Activated CD8-positive, alpha-beta memory T cell treated with anti-CD3 and anti-CD28 coated beads for 24 hours (primary cell): ENCODE measurements at regions not wholly inside any gene's neighbourhood (a gene's known extent, or its start where the extent isn't known, plus 50 kb on each side); places are given as distances from the start of the nearest gene placed in this dataset.

ENCODE experiments used
- DNase-seq: peaks from one replicate; pipeline ENCODE4 v3.0.0-alpha.2; 2020

DNA sequence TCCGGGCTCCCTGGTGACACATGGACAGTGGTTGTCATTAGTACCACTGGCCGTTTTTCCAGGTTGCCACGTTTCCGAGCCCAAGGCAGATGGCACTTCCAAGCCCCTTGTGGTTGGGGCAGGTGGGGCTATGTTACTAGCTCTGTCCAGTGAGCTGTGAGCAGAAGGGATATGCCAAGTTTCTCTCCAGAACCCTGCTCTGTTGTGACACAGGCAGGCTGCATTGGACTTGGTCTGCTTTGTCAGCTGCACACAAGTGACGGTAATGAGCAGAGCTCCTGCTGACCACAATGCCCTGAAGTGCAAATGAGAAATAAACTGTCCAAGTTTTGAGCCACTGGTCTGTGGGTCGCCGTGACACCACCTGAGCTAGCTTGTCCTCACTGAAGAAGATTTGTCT lies 118.8 kb downstream of the GYPC start:
- DNase-seq: no peak

DNA sequence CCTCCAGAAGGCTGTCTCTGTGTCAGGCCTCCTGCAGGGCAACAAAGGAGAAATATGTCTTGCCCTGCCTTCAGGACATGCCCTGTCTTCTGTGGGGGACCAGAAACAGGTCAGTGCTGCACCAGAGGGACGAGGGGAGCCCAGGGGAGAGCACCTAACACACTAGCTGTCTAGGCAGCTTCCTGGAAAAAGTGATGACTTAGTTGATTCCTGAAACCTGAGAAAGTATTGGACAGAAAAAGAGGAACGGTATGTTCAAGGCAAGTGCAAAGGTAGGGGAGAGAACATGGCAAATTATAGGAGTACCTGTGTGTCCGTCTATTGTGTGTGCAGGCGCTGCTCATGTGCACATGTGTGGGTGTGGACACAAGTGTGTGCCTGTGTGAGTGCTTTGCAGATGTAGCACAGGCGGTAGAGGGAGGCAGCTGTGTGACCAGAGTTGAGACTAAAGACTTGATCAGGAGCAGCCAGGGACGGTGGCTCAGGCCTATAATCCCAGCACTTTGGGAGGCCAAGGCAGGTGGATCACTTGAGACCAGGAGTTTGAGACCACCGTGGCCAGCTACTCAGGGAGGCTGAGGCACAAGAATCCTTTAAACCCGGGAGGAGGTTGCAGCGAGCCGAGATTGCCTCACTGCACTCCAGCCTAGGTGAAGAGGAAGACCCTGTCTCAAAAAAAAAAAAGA lies 119.5 kb downstream of the GYPC start:
- DNase-seq: no peak

DNA sequence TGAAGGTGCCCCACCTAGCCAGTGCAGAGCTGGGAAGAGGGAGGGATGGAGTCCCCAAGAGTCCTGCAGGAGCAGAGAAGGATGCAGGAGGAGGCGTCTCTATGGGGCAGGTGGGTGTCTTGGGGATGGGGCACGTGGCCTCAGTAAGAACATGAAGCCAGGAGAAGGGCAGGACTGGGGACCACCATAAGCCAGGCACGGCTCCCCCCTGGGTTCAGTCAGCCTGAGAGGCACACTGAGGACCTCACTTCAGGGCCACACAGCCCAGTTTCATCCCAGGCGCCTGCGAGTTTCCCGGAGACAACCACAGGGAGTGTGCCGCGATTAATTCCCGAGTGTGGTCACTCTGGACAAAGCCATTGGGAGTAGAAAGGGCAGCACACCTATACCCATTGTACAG lies 120.3 kb downstream of the GYPC start:
- DNase-seq: no peak

DNA sequence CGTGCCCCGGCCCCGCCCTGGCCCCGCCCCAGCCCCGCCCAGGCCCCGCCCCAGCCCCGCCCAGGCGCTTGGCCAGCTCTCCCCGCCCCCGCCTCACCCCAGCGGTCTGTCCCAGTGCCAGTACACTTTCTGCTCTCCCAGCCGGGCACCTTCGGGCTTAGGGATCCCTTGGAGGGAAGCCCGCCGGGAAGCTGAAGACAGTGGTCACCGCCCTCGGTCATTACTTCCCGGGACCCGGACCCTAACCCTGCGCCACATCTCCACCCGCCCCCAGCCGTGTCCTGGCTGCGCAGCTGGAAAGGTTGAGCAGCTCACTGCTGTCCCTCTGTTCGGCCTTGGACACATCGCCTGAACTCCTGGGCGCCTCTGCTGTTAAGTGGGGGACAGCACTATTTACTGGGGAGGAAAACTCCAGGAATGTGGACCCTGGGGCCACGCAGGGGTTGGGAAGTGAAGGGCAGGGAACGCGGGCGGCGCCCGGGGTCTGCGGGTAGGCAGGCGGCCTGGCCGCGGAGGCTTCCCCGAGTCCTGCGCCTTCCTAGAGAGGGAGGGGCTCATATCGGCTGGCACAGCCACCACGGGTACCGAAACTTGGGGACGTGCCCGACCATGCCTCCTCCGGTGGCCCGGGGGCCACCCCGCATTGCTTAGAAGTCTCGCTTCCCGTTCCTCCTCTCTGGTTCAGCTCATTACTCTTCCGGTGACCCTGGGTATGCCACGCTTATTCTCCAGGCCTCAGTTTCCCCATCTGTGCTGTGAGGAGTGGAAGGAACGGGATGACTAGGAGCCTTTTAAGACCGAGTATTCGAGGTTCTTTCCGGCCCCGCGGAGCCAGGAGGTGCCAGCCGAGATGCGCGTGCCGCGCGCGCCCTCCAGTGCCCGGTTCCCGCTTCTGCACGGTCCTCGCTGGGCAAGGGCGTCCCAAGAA lies 121.0 kb downstream of the GYPC start:
- DNase-seq: peak; percentile 93

DNA sequence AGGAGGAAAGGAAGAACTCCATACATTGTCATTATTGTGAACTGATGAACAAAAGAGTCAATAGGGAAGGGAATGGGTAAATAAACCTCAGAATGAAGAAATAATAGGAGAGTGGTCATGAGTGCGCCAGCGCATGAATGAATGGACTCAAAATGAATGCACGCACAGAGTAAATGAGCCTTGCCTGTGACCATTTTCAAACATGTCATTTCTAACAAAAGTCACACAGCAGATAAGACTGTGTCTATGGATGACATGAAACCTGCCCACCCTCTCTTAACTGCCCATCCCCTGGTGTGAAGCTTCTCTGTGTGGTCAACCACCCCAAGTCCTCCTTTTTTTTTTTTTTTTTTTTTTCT lies 121.1 kb upstream of the TEX51 start:
- no peak for DNase-seq

DNA sequence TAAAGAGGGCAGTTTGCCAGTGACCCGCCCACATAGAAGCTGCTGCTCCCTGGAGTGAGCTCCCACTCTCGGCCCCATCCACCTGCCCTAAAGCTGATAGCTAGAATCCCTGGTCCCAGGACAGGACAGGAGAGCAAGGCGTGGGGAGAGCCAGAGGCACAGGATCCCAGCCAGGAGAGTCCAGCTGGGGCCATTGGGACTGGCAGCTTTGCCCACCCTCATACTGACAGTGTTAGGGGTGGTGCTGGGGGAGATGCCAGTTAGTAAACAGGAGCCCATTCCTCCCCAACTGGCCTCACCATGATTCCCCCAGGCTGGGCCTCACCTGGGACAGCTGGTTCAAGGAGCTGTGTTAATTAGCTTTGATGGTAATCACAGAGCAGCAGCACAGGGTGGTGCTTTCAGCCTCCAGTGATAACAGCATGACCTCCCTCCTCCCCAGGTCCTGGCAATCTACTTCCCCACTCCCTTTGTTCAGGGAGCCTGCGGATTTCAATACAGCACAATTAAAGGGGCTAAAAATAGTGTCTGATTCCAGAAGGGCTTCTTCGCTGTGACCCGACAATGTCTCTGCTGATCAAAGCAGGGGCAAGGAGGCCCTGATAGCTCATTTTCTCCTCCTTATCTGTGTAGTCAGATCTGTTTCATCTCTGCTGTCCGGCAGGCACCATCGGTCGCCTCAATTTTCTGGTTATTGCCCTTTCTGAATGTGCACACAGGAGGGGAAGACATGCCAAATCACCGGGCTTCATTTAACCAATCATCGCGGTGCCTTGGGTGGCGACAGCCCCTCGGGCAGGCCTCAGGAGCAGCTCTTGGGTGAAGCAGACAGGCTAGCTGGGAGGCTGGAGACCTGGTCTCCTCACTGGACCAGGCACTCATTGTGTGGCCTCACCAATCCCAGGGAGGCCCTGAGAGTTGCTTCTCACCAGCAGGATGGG lies 119.9 kb upstream of the TEX51 start:
- no peak for DNase-seq

DNA sequence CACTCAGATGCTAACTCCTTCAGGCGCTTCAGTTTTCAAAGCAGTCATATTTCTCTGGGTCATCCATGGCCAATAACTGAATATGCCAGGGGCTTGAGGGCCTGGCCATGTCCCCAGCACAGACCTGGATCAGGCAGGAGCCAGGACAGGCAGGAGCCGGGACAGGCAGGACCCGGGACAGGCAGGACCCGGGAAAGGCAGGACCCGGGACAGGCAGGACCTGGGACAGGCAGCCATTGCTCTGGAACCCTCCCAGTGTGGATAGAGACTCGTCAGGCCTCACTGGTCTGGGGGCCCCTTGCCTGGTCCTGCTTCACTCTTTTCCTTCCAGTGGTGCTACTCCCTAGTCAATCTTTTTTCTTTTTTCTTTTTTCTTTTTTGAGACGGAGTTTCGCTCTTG lies 117.5 kb upstream of the TEX51 start:
- DNase-seq: no peak

DNA sequence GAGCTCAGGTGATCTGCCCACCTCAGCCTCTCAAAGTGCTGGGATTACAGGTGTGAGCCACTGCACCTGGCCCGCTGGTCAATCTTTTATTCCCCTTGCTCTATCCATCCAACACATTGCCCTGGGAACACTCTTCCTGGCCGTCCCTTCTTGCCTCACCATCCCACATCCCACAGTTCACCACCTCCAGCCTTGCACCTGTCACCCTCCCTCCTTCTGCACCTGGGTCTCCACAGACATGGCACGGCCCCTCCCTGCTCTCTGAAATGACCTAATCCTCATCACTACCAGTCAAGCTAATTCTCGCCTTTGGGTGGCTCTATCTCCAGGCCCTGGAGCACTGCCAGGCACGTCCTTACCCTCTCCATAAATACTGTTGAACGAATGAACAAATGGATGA lies 116.9 kb upstream of the TEX51 start:
- no peak for DNase-seq

DNA sequence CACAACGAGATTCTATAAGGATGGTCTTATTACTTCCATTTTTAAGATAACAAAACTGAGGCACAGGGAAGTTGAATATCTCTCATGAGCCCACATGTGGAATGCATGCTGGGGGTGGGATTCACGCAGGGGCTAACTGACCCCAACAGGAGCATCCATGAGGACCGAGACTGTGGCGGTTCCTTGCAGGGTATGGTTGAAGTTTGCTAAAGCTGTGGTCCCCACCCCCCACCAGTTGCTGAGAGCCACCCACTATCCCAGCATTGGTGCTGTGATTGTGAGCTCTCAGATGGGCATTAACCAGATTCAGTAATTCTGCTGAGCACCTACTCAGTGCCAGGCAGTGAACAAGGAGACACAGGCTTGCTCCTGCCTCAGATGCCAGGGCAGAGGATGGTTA lies 116.0 kb upstream of the TEX51 start:
- no peak for DNase-seq

DNA sequence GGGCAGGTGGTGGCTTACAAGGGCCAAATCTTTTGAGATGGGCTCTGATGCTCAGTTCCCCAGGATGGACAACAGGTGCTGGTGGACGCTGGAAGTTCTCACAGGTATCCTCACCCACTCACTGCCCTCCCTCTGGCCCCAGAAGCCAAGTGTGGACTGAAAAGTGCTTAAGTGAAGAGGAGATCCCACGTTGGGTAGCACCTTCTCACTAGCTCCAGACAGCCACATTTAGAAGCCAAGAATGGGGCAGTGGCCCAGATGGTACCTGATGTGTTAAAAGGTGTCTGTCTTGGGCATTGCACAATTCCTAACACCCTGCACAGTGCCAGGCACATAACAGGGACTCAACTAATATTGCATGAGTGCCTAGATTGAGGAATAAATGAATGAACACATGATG lies 115.3 kb upstream of the TEX51 start:
- no peak for DNase-seq

DNA sequence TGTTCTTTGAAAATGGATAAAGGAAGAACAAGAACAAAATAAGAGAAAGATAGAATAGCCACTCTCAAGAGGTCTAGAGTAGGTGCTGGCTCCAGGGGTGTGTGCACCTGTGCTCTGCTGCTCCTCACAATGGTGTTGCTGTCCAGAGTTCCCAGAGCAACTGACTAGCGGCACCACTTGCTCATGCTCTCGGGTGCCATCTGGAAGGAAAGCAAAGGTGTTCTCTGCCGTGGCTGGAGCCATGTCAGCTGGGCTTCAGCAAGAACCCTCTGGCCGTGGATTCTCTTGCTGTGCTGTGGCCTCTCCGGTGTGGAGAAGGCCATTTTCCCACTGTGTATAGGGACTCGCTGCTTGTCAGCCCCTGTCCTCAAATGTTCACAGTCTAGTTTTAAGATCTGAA lies 114.6 kb upstream of the TEX51 start:
- no peak for DNase-seq

DNA sequence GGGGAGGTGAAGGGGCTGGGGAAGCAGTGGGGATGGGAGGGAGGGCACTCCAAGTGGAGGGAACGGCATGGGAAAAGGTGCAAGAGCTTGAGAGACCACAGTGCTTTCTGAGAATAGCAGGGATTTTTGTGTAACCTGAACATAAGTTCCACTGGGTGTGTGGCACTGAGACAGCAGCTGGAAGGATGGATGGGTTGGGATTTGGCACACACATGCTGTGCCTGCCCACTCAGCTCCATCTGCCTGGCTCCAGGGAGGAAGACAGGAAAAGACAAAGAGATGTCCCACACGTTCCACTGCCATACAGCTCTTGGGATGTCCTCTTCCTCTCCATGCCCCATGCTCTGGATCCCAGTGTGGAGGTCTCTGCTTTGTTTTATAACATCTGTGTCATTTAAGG lies 114.1 kb upstream of the TEX51 start:
- no peak for DNase-seq

DNA sequence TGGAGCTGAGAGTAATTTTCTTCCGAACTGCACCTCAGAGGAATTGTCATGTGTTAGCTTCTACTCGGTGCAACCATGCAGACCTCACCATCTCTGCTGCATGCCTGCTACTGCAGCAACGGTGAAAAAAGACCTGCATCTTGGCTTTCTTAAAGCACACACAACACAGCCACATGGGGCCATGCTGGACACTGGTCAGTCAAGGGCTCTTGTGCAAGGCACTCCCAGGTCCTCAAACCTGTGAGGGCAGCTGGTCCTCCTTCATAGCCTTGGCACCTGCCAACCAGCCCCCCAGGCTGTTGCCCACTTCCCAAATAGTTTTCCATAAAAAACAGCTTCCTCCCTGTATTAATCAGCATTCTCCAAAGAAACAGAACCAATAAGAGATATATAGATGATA lies 113.5 kb upstream of the TEX51 start:
- no peak for DNase-seq

DNA sequence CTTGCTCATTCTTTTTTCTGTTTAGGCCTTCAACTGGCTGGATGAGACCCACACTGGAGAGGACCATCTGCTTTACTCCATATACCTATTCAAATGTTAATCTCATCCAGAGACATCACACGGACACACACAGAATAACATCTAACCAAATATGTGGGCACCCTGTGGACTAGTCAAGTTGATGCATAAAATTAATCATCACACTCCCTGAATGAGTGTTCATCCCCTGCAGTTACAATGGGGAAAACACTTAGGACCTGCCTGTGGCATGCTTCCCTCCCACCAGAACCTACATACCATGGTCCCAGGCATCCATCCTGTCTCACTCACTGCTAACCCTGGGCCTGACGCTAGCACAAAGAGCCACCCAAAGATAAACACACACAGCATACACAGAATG lies 112.8 kb upstream of the TEX51 start:
- DNase-seq: no peak

DNA sequence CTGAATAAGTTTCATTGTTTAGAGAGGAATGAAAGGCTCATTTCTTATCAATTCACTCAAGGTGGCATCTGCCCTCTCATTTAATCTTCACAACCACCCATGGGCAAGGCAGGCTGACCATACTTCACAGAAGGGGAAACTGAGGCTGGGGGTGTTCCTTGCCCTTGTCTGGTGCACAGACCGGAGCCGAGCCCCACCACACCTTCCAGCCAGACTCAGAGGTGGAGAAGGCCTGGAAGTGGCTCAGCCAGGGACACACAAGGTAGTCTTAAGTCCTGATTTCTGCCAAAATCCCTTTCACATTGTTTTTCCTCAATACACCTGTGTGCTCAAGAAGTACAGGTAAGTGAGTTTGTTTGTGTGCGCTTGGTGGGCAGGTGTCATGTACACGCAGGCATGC lies 111.9 kb upstream of the TEX51 start:
- no peak for DNase-seq

DNA sequence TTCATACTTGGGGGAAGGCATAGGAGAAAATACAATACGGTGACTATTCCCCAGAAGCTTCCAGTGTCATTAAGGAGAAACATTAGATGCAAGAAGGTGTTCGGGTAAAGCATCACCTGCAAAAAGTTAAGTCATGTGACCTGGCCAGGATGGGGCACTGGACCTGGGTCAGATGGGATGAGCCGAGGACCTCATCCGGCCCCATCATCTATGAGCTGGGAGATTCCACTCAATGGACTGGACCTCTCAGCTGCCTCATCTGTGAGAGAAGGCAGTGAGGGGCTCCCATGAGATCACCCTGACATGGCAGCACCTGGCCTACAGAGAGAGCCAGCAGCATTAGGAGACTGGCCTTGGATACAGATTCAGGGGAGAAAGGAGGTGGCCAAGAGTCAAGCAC lies 111.4 kb upstream of the TEX51 start:
- no peak for DNase-seq

DNA sequence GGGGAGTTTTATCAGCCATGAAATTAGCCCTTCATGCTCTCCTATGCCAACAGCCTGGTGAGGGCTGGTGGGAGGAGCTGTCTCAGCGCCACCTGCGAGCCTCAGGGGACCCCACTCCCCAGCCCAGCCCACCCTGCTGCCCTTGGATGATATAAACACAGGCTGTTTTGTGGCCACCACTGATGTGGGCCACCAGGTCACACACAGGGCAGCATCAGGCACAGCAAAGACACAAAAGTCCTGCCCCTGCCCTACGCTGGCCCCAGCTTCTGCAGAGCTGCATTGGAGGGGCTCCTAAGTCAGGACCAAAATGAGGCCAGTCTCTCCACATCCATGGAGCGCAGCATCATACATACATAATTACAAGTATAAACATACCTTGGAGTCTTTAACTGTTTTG lies 110.6 kb upstream of the TEX51 start:
- no peak for DNase-seq

DNA sequence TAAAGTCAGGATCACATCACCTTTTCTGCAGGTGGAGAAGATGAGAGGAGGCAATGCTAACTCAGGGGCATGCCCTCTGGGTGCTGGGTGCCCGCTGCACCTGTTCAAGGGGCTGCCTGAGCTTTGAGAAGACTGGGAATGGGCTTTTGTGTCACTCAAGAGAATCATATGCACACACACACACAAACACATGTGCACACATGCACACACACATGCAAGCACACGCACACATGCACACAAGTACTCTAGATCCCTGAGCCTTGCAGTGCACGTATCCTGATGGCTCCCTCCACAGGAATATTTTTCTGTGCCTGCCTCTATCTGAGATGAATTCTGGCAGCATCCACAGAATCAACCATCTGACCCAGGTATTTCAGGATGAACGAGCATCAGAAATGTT lies 110.0 kb upstream of the TEX51 start:
- DNase-seq: no peak

DNA sequence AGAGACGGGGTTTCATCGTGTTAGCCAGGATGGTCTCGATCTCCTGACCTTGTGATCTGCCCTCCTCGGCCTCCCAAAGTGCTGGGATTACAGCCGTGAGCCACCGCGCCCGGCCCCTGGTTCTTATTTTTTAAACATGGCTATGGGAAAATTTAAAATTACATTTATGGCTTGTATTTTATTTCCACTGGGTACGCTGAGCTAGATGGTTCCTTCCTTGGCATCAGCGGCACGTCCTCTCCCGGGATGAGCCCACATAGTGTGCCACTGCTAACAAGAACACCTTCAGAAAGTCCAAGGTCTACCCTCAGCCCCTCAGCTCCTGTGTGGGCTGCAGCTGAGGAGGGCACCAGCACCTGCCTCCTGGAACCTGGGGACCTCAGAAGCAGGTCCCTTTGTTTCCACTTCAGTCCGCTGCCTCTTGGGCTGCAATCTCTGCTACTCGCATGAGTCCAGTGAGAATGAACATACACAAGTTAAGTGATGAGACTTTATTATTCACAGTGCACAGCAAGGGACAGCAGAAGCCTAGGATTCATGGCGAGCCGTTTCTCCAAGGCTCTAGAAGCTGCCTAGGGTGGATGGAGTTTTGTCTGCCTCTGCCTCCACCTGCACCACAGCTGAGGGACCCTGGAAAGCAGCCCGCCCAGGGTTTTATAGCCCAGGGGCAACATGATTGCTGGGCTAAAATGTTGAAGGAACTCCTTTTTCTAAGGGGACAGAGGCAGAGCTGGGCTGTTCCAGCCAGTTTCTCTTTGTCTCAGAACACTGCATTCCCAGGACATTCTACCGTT lies 107.5 kb upstream of the TEX51 start:
- DNase-seq: peak; percentile 7

DNA sequence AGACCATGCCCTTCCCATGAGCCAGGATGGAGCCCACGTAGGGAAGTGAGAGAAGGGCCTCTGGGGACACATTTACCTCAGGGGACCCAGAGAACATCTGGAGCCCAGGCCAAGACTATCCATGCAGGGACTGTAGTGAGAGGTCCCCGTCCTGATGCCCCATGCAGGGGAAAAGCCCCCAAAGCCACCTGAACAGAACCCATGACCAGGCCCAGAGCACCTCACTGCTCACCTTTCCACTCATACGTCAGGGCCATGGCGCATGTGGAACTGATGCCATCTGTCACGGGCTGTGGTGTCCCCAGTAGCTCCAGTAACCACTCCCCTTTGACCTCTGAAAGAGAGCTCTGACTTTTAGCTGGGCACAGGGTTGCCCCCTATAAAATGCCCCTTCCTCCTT lies 106.5 kb upstream of the TEX51 start:
- peak; percentile 28 for DNase-seq

DNA sequence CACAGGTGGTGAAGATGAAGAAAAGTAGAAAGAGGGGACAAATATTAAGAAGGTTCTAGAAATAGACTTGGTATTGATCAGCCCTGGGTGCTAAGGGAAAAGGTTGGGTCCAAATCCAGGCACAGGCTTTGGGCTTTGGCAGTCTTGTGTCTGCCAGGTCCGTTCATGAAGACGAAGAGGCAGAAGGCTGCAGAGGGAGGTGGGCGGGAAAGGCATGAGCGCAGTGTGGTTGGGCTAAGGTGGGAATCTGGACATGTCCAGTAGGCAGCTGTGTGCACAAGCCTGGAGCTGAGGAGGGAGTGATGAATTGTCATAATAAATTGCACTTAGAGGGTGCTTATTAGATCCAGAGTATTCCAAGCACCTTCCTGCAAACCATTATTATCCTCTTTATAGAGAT lies 105.7 kb upstream of the TEX51 start:
- no peak for DNase-seq

DNA sequence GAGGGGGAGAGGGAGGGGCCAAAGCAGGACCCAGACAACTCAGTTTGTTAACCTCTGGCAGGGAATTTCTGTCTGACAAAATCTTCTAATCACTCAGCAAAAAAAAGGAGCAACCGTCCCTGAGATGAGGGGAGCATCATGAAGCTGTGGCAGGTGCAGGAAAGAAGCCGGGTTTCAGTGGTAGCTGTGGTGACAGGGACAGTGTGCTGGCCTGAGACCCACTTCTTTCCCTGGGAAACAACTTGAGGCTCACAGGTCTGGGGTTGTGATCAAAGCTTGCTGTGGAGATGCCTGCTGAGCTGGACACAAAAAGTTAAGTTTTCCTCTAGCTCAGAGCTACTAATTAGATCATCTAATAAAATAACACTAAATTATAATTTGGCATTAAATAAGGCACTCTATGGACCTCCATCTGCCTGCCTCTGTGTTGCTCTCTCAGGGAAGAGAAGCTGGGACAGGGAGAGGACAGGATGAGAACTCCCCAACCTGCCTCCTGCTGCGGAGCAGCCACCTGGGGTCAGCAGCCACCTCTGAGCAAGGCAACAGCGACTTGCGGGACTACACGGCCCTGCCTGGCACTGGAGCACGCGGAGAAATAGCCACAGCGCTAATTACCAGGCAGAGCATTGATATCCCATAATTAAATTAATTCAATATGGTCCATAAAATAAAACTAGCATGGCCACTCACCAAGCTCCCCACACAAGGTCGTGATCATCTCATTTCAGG lies 104.6 kb upstream of the TEX51 start:
- peak; percentile 19 for DNase-seq
